ENCODE measurements at regions not wholly inside any gene's neighbourhood (a gene's known extent, or its start where the extent isn't known, plus 50 kb on each side); places are given as distances from the start of the nearest gene placed in this dataset.

DNA sequence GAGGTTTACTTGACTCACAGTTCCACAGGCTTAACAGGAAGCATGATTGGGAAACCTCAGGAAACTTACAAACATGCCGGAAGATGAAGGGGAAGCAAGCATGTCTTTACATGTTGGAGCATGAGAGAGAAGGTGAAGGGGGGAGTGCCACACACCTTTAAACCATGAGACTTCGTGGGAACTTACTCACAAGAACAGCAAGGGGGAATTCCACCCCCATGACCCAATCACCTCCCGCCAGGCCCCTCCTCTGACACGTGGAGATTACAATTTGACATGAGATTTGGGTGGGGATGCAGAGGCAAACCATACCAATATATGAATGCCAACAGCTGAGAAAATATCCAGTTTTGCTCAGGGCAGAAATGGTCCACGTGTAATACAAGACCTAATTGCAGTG is 518.6 kb downstream of the VRK1 start:
- no peak for DNase-seq

DNA sequence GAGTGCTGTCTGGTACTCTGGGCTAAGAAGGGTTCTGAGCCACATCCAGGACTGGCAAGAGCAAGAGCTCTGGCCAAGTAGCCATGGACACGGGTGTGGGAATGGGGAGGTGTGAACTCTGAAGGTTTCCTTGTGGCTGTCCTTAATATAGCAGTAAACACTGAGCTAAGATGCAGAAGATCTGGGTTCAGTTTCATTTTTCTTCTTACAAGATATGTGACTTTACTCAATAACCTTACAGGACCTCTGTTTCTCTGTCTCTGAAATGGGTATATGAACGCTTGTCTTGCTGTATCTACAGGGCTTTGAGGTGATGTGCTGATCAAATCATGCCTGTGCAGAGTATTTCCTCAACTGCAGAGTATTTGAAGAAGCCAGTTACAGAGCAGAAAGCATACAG is 521.2 kb downstream of the VRK1 start:
- DNase-seq, result no peak

DNA sequence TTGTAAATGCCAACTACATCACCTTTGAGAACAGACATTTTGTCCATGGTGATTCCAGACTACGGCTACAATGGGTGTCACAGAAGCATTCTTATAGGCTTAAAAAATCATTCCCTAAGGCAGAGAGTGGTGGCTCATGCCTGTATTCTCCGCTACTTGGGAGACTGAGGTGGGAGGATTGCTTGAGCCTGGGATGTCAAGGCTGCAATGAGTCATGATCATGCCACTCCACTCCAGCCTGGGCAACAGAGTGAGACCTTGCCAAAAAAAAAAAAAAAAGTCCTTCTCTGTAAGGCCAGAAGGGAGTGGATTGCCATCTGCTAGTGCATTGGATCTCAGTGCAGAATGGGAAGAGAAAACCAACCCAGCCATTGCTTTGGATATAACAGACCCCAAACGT is 522.5 kb downstream of the VRK1 start:
- no peak for DNase-seq

DNA sequence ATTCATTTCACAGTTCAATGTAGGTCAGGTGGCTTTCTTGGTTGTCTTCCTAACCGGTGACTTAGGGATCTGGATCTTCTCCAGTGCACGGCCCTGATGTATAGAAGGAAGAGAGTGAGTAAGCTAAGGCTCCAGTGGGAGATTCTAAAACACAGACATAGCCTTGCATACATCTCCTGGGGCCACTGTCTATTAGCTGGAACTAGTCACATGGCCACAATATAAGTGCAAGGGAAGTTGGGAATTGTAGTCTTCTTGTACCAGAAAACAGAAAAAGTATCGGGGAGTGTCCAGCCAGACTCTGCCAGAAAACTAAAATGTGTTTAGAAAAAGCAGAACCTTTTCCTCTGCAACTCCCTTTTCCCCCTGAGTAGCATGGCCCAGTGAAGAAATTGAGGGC is 531.6 kb downstream of the VRK1 start:
- no peak for DNase-seq

DNA sequence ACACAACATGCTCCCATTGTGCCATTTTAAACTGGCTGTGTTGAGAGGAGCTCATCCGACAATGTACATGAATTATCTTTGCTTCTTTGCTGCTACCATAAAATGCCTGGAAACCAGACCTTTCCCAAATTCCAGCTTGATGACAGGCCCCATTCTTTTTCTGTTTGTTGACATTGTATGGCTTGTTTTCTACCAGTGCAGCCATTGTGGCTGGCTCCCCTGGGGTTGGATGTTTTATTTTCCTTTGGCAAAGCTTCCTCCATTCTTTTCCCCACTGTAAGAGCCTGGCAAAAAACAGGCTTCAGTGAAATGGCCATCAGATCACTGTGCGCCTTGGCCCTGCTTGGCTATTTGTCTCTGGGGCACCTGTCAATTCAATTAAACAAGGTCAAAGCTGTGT is 532.5 kb downstream of the VRK1 start:
- no peak for DNase-seq

DNA sequence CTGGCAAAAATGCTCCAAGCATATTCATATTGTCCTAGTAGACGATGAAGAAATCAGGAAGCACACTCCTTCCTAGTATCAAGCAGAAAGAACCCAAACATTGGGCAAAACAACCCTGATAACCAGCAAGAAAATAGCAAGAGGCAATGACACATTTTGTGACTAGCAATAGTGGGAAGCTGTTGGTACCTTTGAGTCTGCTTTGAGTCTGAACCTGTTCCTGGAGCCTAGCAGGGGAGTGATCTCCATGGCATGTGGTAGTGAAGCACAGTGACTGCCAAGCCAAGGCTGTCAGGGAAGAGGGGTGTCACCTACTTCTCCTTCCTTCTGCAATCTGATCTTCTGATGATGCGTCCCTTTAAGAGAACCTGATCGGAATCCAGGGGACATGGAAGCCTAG is 533.9 kb downstream of the VRK1 start:
- no peak for DNase-seq

DNA sequence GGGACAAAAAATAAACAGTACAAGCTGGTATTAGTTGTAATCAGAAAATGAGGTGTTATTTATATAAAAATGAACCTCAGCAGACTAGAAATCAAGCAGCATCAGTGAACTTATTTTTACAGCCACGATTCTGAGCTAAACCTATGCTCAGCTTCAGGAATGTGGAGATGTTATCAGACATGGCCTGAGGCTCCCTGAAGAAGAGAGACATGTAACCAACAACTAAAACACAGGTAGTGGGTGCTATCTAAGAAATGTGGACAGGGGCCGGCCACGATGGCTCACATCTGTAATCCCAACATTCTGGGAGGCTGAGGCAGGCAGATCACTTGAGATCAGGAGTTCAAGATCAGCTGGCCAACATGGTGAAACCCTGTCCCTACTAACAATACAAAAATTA is 534.3 kb downstream of the VRK1 start:
- no peak for DNase-seq

DNA sequence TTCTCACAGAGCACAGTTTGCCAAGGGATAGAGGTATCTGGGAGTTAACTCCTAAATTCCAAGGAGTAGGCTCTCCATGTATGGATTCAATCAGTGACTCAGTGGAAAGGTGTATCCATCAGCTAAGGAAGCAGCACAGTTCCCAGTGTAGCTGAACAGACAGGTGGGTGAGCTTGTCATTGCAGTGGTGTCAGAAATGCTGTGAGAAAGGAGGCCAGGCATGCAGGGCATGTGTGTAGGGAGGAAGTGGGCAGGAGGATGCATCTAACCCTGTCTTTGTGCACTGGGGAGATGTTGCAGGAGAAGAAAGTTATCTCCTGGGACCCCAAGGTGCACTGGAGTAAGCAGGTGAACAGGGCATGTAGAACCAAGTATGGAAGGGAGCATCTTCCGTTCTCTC is 539.0 kb downstream of the VRK1 start:
- no peak for DNase-seq

DNA sequence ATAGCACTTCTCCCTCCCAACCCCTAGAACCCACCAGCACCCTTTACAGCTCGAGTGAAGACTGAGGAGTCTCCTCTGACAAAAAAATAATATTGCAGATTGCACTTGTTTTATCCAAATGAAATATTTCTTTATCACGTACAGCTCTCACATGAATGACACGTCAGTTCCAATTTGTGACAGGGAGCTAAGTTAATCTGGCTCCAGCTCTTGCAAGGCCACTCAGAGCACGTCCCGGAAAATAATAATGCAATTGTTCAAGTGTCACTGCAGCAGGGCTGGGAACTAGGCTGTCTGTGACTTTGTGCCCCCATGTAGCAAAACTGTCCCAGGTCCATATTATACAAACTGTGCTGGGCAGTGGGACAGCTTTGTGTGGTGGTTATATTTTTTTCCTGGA is 539.6 kb downstream of the VRK1 start:
- no peak for DNase-seq

DNA sequence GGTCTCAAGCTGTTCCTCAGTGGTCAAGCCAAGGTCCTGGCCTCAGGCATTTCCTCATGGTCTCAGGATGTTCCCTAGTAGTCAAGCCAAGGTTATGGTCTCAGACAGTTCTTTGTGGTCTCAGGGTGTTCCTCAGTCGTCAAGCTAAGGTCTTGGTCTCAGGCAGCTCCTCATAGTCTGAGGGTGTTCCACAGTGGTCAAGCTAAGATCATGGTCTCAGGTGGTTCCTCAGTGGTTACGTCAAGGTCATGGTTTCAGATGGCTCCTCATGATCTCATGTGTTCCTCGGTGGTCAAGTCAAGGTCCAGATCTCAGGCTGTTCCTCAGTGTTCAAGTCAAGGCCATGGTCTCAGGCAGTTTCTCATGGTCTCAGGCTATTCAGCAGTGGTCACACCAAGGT is 540.1 kb downstream of the VRK1 start:
- DNase-seq, result no peak

DNA sequence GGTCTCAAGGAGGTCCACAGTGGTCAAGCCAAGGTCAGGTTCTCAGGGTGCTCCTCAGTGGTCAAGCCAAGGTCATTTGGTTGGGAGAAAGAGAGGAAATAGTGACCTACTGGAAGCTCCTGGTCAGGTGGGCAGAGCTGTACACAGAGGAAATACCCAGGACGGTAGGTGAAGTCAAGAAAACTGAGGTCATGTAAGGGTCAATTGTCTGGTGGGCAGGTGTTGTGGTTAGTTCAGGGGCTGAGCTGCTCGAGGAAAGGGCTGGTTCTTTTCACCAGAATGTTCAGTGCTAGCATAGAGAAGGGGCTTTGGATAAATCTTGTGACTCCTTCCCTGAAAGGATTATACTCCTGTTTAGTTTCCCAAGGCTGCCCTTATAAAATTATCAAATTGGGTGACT is 540.5 kb downstream of the VRK1 start:
- no peak for DNase-seq

DNA sequence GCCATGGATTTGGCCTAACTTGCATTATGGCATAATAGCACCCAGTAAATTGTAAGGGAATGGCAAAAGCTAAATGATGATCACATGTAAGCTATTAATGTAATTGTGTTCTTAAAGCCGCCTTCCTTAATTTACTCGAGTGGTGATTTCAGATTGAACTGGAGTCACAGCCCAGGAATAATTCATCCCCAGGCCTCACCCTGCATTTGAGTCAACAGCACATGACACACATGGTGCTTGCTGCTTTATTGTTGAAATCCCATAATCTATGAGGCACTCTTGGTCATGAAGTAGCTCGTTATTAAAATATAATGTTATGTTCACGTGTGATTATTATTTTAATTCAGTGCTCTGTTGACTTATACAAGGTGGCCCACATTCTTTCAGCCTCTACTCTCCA is 547.5 kb downstream of the VRK1 start:
- DNase-seq, result no peak

DNA sequence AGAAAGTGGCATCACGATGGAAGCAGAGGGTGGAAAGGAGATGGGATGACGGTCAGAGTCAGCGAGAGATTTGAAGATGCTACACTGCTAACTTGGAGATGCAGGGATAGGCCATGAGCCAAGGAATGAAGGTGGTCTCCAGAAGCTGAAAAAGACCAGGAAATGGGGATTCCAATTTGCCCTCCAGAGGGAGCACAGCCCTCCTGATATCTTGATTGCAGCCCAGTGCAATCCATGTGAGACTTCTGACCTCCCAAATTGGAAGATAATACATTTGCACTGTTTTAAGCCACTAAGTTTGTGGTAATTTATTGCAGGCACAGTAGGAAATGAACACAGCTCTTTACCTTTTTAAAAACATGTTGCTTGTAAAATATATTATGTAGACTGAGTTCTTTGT is 549.5 kb downstream of the VRK1 start:
- DNase-seq, result no peak

DNA sequence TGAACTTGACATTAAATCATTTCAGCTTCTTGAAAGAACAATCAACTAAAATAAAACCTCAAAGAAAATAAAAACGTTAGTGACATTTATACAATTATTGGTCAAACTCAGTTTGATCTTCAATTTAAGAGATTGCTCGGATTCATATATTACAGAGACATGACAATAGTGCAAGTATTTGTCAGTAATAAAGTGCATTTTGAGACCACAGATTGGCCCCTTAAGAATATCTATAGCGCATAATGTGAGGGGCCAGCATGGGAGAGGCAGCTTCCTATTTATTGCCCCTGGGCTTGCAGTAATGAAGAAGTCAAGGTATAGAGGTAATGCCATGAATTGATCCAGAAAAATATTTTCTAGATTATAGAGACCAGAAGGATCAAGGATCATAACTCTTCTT is 552.3 kb downstream of the VRK1 start:
- no peak for DNase-seq

DNA sequence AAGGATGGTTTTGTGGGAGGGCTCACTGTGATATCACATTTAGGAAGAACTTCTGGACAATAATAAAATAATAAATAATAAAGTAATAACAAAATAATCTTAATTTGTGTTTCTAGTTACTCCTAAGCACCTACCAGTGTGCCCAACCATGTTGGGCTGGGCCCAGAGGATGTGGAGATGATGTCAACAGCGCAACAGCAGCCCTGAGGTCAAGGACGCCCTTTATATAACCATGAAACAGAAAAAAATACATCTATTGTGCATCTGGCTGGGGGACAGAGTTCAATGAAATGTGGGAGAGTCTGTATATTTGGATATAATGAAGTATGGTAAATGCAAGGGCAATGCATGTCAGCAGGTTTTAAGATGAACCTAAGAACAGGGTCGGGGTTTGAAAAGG is 552.8 kb downstream of the VRK1 start:
- DNase-seq, result no peak

DNA sequence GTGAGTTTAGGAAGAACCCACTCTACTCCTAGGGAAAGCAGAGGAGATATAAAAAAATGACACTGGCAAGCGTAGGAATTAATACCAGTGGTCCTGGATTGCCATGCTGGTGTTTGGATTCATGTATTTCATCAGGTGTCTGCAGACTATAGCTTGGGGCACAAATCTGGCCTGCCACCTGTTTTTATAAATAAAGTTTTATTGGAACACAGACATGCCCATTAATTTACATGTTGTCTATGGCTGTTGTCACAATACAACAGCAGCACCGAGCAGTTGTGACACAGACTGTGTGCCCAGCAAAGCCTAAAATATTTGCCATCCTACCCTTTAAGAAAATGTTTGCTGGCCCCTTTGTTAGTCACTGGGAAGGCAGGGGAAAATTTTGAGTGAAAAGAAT is 553.2 kb downstream of the VRK1 start:
- no peak for DNase-seq

DNA sequence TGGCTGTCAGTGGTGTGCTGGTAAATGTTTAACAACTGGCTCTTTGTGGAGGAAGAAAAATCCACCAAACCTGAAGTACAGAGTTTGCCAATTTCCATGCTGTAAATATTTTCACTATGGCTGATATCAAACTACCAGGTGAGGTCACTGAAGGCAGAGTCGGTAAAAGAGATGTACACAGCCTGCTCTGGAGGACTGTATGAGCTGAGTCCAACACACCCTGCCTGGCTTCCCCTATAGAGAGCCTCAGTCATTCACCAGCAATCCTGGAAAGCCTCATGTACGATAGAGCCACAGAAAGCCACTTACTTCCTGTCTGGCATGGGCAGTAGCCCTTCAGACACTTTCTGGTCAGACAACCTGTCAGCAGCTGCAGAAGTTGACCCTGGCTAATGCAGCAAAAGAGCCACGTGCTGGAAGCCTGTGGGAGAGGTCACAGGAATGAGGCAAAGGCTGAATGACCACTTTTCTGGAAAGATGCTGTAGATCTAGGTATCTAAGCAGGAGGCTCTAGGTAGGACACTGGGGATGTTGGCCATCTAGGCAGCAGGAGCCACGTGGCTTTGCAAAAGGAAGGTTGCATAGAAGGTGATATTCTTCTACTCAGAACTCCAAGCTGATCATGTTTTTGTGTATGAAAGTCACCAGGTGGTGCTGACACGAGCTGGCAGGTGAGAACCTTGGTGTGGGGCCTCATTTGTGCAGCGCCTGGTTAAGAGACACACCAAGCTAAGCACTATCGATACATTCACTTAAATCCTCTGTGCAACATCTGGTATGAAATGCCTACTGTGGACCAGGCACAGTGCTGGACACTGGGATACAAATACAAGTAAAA is 553.9 kb downstream of the VRK1 start:
- no peak for DNase-seq

DNA sequence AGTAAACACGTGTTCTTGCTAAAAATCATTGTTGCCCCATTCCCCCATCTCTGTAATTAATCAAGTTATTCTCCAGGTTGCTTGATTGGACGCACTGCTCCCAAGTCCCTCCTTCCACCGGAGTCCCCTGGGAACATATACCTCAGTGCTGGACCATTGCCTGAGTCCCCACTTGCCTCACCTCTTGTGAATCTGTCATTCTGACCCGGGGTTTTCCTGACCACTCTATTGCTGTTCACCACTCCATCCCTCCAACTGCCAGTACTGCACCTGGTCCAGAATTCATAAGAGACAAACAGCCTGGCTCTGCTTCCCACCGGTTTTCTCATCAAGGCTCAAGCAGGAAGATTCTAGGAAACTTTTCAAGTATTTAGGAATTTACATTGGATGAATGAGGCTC is 555.9 kb downstream of the VRK1 start:
- no peak for DNase-seq

DNA sequence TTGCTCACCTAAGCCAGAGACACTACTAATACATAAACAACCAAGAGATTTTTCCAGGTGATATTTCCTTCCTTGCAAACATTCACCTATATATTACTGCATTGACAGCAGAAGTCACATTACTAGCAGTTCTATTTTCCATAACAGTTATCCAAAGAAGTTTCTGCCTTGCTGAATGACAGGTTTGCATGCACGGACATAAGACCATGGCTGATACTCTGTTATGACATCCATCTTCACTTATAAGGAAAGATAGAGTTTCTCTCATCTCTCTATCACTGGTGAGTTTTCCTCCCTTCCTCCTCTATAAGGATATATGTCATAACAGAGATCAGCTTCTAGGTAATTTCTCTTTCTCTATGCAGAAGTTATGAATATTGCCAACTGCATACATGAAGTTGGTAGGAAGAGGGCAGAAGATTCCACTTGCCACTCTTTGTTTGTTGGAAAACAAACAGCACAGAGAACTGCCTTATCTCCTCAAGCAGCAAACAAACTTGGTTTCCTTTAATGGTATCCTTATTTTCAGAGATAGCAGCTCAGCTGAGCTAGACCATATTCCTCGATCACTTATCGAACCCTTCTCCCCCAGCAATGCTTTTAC is 557.0 kb downstream of the VRK1 start:
- no peak for DNase-seq

DNA sequence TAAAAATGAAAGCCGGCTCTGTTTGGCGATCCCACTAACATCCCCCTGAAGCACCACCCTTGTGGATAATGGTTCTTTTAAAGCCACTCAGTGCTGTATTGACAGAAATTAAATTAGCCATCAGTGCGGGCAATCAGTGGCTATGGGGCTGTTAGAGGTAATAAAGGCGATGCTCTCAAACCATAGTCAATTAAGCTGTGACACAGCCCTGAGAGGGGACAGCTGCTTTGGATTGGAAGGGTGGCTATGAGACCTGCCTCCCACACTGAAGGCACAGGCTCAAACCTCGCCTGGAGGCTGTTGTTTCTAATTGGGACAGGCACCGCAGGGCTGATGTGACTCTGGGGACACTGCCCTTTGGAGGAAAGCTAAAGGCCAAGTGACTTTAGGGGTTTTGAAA is 562.2 kb downstream of the VRK1 start:
- DNase-seq, result no peak

DNA sequence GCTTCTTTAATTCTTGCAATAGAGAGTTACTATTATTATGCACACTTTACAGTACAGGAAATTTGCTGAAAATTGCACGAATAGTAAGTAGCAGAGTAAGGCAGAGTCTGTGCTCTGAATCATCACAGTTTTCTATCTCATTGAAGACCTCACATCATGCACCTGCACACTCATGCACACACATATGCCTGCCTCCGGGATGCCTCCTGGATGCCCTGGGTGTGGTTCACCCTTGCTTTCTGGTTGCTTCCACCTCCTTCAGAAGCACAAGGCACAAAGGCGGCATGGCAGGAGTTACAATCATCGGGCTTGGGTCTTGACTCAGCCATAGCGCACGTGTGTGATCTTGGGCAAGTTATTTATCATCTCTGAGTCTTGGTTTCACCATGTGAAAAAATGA is 564.0 kb downstream of the VRK1 start:
- DNase-seq, result no peak

DNA sequence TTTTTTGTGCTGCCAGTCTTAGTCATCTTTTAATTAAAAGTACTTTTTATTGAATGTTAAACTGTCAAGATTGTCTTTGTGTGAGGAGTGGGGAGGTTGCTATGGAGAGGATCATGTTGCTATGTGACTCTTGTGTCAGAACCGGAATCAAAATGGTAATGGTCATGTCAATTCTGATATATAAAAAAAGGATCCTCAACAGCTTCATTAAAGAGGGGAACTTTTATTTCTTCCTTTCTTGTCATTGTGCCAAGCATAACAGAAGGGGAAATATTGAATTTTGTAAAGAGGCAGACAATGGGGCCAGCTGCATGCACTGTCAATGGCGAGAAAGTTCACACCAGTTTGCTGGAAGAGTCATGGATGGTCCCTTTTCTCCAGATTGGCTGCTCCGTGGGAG is 564.8 kb downstream of the VRK1 start:
- no peak for DNase-seq

DNA sequence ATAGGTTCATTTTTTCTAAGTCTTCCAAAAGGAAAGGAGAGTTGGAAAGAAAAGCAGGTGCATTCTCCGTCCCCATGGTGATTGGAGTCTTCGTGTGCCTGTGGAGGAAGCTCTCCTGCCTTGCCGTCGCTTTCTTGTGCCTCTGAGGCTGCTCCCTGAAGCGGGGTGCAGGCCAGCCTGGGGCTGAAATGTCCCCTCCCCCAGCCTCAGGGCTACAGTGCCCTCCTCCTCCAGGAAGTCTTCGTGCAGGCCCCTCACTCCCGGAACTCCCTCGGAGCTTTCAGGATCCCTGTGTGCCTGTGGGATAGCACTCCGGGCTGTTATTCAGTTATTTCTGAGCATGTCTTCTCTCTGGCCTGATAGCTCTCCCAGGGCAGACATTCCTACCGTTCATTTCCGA is 569.2 kb downstream of the VRK1 start:
- DNase-seq, result no peak

DNA sequence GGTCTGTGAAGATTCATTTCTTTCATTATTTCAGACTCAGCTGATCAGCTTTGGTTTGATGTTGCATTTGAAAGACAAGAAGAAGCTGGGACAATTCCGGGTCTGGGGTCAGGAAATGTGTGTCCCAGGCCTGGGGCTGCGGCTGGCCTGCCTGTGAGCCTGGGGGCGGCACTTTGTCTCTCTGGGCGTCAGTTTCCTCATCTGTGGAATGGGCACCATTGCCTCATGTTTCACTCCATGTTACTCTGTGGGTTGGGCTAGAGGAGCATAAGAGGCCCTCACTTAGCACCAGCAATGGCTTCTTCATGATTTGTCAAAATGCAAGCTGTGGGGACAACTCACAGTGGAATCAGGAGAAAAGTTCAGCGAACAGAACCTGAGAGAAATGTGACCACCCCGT is 570.1 kb downstream of the VRK1 start:
- DNase-seq, result no peak

DNA sequence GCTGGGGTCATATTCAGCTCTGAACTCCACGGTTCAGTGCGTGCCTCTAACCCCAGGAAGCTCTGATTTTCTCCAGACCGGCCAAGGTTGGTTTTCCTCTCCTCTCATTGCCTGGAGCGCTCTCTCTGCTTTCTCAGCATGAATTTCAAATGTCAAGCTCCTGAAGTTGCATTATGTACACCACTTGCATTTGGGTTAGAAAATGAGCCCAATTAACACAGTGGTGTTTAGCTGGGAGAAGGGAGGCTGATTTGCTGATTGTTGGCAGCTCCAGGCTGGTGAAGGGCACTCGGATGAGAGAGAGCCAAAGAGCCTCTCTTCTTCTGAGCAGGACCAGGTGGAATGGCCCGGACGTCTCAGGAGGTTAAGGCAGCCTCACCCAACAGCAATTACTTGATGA is 570.9 kb downstream of the VRK1 start:
- no peak for DNase-seq
